NOMO-1 (cell line): ENCODE measurements at regions not wholly inside any gene's neighbourhood (a gene's known extent, or its start where the extent isn't known, plus 50 kb on each side); places are given as distances from the start of the nearest gene placed in this dataset.
"Not testable (repeated sequence)": the region's sequence is repeated elsewhere in the genome, so short reads cannot be mapped to it uniquely, and the experiment has no call there.

ENCODE experiments used
- DNase-seq, 2 experiments: peaks; one replicate each; lab custom pipeline; 2025; ENCODE audit not compliant: unreplicated experiment in 2 of 2; lab: John Stamatoyannopoulos, UW

DNA sequence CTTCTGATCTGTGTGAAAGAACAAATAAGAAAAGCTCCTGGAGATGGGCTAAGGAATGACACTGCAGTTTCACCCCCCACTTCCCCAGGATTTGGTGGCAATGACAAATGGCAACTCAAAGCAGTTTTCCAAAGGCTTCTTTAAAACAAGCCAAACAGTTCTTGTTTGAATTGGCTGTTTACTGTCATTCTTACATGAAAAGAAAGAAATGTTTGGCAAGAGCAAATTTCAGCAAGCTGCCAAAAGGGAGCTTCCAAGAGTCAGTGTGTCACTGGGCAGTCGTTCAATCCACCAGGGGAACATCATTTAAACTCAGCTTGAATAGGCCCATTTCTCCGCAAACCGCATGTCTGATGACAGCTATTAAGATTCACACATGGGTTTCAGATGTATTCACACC, 119.0 kb upstream of the RHOBTB1 start:
- DNase-seq: no peak

DNA sequence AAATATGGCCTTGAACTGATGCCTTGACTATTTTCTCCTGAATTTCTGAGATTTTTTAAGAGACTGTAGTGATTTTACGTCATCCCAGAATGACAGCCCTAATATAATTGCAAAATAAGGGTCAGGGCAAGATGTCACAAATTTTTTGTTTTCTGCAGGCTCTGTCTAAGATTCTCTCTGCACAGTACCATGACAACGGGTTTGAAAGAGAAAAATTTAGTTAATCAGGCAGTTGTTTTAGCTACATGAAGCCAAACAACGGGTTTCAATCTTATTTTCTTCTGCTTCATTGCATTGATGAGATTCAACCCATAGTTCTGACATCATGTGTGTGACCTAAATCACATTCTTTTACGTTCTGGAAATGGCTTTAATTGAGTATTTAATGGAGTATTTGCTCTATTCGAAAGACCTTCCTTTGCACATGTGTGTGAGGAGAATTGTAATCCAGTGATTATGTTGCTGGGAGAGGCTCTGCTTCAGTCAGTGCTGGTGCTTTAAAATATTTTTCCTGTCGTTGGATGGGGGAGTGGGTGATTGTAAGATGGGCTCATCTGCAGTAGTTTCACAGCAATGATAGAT, 118.0 kb upstream of the RHOBTB1 start:
- no peak for DNase-seq

DNA sequence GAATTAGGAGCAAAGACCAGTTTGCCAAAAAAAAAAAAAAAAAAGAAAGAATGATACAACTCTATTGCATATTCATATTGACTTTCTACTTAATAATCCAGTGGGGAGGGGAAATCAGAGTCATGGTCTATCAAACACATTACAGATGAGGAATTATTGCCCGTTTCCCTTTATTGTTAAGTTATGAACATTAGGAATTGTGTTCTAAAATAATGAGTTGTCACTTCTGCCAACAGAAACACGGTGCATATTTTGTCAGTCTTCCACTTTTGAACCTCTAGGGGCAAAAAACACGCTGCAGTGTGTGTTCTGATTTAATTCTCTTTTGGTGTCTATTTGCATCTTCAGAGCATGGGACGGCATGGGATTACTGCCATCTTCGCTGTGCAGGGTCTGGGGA, 115.7 kb upstream of the RHOBTB1 start:
- DNase-seq: no peak

DNA sequence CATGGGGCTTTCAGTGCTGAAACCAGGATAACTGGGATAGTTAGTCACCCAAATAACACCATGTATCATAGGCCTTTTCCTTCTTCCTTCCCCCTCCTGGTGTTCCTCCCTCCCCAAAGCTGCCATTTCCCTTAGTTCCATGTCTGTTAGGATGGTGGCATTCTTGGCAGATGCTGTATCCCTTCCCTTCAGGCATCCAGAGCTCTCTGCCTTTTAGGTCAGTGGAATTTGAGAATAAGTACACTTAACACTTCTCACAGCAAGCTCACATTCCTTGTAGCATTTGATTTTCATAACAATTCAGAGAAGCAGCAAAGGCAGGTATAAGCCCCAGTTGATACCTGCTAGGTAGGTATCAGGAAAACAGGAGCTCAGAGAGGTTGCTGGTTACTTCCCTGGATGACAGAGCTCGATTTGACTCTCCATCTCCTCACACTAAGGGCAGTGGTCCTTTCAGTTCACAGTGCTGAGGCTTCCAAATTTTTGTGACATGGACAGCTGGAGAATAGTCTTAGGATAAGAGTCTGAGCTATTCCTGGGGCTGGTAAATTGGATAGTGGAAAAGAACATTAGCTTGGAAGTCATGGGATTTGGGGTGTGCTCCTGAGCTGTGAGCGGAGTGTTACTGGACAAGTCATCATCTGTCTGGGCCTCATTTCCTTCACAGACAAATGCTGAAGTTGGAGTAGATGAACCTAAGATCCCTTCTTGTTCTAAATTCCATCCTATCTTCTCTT, 108.7 kb upstream of the RHOBTB1 start:
- DNase-seq: no peak

DNA sequence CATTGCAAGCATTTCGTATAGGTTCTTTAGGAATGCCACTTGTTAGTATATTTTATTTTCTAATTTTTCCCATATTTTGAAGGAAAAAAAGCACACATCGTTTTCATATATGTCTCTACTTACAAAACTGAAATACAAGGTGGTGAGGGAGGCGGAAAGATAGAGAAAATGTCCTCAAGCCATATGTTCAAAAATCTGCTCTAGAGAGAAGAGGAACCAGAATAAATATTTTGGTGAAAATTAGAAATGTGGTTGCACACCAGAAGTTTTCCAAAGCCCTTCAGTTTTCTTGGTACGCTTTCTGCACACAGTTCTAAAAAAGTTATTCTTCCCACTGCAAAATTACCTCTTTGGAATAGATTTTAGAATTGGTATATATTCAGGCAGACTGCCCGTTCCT, 107.4 kb upstream of the RHOBTB1 start:
- DNase-seq: no peak

DNA sequence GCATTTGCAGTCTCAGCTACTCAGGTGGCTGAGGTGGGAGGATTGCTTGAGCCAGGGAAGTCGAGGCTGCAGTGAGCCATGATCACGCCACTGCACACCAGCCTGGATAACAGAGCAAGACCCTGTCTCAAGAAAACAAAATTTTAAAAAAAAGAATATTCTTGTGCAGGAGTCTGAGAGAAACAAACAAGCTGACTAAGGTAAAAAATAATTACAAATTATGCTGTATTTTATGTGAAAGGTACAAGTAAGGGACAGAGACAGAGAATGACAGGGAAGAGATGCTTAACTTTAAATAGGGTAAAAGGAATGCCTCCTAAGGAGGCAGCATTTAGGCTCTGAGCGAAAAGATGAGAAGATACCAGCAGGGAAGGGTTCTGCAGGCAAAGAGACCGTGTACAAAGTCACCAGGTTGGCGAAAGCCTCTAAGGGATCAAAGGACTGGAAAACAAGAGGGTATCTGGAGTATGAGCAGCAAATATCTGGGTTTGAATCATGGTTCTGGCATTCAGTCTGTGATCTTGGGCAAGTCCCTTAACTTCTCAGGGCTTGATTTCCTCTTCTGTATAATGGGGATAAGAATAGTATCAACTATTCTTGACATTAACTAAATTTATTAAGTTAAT, 106.2 kb upstream of the RHOBTB1 start:
- DNase-seq: no peak

DNA sequence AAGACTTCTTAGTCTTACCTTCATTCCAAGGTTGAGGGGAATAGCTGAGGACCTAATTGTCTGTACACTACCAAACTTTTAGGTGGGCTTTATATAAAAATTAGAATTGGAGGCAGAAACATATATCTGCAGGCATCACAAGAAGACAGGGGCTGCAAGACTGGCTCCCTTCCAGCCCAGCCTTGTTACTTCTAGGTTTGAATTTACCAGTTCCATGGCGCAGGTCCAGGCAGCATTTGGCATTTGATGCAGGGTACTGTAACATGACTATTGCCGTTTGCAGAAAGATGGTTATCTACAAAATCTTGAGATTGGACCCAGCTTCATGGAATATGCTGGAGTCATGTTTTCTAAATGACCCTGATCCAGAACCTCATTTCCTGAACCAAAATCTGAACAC, 105.4 kb upstream of the RHOBTB1 start:
- DNase-seq: no peak

DNA sequence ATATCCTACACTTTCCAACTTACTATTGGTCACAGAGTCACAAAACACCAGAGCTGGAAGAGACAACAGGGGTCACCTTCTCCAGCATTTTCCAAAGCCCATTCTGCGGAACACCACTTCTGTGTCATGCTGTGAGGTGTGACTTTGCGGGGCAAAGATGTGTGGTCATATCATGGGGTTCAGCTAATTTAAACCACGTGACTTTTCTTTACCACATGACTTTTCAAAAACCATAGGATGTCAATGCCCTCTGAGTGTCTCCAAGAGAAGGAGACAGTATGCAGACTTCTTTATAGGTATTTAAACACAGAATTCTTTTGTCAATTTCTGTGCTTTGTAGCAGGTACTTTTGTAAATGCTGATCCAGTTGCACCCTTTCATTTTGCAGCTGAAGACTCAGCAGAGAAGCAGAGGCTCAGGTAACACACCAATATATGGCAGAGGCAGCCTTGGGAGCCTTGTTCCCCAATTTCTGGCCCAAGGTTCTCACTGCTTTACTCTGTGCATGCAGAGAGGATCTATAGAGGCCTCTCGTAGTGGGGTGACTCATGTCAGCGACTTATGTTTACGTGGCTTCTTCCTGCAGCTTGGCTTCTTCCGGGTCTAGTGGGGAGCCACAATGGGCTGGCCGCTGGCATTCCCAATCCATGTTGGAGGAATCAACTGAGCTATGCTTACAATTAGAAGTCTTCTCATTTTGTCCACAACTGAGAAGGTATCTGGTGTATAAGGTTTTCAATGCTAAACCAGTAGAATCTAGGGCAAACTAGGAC, 104.0 kb upstream of the RHOBTB1 start:
- DNase-seq: no peak

DNA sequence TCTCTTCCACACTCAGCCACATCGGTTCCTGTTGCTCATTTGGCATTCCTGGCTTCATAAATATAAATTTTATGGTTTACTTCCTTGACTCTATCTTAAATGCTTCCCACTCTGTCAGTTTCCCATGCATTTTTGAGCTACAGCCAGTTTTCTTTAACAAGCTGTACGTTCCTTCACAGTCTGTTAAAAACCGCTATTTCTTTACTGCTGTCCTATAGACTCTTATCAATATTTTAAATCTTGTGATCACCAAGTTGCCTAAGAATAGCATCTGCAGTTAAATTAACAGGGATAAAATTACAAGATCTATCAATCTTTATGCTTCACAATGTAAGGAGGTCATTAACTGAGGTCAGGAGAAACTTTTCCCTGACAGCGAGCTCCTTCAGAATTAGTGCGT, 103.1 kb upstream of the RHOBTB1 start:
- no peak for DNase-seq

DNA sequence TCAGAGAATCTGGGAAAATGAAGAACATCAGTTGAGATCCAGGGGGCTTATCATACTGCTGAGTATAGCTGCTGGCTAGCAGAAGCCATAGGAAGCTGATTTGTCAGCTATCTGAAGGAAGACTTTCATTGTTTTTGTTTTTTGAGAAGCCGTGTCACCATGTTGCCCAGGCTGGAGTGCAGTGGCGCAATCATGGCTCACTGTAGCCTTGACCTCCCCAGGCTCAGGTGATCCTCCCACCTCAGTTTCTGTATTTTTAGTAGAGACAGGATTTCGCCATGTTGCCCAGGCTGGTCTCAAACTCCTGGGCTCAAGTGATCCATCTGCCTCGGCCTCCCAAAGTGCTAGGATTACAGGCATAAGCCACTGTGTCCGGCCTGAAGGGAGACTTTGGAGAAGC, 101.5 kb upstream of the RHOBTB1 start:
- DNase-seq: not testable (repeated sequence)

DNA sequence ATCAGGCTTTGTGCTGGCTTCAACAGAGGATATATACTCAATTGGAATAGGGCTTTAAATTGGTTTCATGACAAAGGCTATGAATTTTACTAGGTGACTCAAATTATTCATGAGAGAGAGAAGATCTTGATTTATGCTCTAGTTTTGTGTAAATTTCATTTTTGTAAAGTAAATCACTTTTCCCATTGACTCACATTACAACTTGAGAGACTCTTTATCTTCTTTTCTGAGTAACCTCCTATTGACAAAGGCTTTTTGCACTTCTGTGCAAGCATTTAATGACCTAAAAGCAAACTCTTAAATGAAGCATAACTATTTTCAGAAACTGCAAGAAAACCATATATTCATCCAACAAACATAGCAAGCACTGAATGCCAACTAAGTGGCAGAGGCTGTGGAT, 98.5 kb upstream of the RHOBTB1 start:
- DNase-seq: no peak

DNA sequence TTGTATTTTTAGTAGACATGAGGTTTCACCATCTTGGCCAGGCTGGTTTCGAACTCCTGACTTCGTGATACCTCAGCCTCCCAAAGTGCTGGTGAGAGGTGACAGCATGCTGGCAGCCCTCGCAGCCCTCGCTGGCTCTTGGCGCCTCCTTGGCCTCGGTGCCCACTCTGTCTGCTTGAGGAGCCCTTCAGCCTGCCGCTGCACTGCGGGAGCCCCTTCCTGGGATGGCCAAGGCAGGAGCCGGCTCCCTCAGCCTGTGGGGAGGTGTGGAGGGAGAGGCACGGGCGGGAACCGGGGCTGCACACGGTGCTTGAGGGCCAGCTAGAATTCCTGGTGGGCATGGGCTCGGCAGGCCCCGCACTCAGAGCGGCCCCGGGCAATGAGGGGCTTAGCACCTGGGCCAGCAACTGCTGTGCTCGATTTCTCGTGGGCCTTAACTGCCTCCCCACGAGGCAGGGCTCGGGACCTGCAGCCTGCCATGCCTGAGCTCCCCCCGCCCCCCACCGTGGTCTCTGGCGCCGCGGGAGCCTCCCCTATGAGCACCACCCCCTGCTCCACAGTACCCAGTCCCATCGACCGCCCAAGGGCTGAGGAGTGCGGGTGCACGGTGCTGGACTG, 96.5 kb upstream of the RHOBTB1 start:
- DNase-seq: no peak

DNA sequence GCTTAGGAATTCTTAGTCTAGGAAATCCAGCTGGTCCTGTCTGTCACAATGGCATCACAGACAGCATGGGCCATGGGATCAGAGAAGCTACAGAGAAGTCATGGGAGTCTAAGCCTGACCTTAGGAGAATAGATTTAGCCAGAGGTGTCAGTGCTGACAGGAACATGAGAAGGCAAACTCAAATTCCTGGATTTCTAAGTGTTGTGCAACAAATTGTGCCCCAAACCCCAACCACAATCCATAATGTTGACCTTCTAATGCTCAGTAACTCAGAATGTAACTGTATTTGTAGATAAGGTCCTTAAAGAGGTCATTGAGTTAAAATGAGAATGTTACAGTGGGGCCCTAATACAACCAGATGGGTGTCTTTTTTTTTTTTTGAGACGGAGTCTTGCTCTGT, 95.9 kb upstream of the RHOBTB1 start:
- no peak for DNase-seq

DNA sequence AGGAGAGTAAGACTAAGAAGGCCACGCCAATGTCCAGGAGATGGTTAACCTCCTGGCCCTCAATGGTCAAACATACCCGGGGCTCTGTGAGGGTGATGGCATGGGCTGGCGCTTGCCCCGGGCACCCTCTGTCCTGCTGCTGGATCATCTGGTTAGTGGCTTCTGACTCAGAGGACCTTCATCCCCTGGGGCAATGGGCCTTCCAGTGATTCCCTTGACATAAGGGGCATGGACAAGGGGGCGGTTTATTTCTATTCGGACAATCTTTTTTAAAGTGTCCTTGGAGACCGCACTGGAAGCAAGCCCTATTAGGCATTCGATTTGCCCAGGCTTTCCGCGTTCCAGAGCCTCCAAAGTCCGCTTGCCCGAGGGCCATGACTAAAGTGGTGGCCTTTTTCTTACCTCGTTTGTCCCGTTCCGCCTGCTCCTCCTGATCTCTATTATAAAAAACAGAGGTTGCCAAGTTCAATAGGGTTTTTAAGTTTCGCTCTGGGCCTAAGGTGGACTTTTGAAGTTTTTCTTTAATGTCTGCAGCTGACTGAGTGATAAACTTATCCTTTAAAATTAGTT, 93.4 kb upstream of the RHOBTB1 start:
- DNase-seq: not testable (repeated sequence)

DNA sequence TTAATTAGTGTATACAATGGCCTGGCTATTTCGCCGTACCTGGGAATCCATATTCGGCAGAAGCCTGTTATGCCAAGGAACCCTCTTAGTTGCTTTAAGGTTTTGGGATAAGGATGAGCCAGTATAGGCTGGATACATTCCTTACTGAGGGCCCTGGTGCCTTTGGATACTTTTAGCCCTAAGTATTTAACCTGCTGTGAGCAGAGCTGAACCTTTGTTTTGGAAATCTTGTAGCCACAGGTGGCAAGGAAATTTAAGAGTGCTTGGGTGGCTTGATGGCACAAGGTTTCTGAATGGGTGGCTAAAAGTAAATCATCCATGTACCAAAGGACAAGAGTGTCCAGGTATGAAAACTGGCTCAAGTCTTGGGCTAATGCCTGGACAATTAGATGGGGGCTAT, 92.2 kb upstream of the RHOBTB1 start:
- DNase-seq: not testable (repeated sequence)

DNA sequence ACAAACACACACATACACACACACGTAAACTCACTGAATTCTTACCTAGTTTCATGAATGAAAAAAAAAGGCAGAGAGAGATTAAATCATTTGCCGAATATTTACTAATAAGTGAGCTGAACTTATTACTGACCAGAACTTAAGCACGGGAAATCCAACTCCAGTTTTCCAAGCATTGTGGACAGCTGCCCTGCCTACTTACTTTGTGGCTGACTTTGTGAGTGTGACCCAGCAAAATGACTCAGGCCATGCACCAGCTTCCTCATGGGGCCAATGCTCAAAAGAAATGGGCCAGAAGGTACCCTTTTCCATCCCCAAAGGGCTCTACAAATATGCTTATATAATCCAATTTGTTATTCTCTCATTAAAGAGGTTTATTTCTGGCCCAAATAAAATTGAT, 87.4 kb upstream of the RHOBTB1 start:
- no peak for DNase-seq

DNA sequence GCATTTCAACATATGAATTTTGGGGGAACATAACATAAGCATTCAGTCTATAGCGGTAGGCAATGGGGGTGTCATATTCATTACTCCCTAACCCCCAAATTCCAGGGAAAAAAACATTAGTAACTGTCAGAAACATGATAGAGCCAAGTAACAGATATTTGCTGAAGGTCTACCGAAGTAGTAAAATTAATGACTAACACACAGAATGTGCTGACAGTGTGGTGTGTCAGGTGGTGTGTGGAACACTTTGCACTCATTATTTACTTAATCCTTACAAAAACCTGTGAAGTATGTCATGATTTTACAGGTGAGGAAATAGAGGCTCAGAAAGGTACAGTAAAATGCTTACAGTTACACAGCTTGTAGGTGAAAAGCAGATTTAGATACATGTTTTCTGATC, 85.4 kb upstream of the RHOBTB1 start:
- no peak for DNase-seq

DNA sequence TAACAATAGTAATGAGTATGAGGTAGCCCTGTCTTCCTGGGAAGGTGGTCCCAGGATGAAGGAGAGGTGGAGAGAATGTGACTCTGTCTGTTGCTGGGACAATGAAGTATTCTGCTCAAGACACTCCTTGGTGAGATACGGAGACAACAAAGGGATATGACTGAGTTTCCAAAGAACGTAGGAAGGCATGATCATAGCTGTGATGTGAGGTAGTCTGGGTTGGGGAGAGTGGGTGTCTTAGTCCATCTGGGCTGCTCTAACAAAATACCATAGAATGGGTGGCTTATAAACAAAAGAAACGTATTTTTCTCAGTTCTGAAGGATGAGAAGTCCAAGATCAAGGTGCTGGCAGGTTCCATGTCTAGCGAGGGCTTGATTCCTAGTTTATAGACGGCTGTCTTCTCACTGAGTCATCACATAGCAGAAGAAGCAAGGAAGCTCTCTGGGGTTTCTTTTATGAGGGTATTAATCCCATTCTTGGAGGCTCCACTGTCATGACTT, 84.9 kb upstream of the RHOBTB1 start:
- DNase-seq: no peak

DNA sequence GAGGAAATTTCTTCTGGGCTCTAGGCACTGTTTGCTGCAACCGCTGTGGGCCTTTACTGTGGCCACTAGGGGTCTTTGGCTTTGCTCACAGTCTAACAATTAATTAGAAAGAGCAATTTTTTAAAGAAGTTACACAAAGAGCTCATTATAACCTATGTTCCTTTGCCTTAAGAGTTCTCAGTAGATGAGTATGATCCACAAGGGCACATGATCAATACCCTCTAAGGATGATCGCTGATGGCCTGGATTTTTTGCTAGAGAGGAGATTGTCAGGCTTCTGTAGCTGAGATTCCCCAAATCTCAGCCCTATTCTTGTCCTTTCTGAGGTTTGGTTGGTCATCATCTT, 80.8 kb upstream of the RHOBTB1 start:
- DNase-seq: no peak

DNA sequence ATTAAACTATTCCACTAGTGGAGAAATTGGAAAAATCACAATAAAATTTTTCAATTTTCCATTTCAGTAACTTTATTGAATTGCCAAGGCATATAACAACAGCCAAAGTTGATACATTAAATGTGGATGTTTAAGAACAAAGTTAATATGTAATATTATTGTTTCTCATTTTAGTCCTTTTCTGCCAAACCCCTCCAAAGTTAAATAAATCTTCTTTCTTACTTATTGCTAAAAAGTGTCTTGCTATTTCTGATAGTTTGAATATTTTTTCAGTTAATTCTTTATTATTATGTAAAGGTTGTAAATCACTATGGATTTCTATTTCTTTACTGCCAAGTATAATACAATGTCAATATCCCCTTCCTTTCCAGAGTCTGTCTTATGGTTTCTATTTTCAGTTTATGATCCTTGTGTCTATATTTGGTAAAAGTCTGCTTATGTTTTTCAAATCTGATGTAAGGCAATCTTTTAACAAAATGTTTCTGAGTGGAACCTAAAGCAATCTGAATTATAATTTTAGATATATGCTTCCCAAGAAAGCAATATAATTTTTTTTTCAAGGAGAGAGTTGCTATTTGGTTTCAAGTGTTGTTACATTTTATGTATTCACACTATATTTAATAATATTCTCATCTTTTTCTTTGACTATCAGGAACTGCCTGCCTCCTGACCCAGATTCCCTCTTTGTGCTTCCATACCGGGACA, 80.3 kb upstream of the RHOBTB1 start:
- DNase-seq: no peak
